ENCODE measurements at regions not wholly inside any gene's neighbourhood (a gene's known extent, or its start where the extent isn't known, plus 50 kb on each side); places are given as distances from the start of the nearest gene placed in this dataset.

GRCh38 chr4:82043809-82044137 is 330.0 kb downstream of the HNRNPD start:
- no peaks in the 10 kb centered on the region for H3K36me3 ChIP-seq (ENCODE audit: insufficient read depth, low read length)
- H3K27me3 ChIP-seq (ENCODE audit: insufficient read depth, low read depth, low read length): peaks cover 6% of the 10 kb centered on the region
- no peaks in the 10 kb centered on the region for H4K20me1 ChIP-seq (ENCODE audit: insufficient read depth)
- no peaks in the 10 kb centered on the region for H3K79me2 ChIP-seq (replicated peaks; ENCODE audit: insufficient read depth, low read length)
- peak; percentile 42 for TF ChIP-seq MXI1 (conservative IDR thresholded peaks at IDR 0.05; ENCODE audit: poor library complexity, severe bottlenecking)
- TF ChIP-seq, protein P1, sequence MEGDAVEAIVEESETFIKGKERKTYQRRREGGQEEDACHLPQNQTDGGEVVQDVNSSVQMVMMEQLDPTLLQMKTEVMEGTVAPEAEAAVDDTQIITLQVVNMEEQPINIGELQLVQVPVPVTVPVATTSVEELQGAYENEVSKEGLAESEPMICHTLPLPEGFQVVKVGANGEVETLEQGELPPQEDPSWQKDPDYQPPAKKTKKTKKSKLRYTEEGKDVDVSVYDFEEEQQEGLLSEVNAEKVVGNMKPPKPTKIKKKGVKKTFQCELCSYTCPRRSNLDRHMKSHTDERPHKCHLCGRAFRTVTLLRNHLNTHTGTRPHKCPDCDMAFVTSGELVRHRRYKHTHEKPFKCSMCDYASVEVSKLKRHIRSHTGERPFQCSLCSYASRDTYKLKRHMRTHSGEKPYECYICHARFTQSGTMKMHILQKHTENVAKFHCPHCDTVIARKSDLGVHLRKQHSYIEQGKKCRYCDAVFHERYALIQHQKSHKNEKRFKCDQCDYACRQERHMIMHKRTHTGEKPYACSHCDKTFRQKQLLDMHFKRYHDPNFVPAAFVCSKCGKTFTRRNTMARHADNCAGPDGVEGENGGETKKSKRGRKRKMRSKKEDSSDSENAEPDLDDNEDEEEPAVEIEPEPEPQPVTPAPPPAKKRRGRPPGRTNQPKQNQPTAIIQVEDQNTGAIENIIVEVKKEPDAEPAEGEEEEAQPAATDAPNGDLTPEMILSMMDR (IDR thresholded peaks at IDR 0.05; ENCODE audit: poor library complexity, severe bottlenecking): no peak
- no peak overlapping the region for H3K27ac ChIP-seq (ENCODE audit: low read length)
- peak overlapping the region; percentile 80 for H3K4me2 ChIP-seq (ENCODE audit: low read length)
- no peak overlapping the region for H2AFZ ChIP-seq (ENCODE audit: low read depth, low read length)
- H3K4me3 ChIP-seq (ENCODE audit: low read length): peak overlapping the region; percentile 81
- H3K9me3 ChIP-seq (ENCODE audit: low read length): no peaks in the 10 kb centered on the region
- peak overlapping the region; percentile 39 for H3K9ac ChIP-seq (ENCODE audit: low read length)
- no peaks in the 10 kb centered on the region for H3F3A ChIP-seq (ENCODE audit: insufficient read depth, low read length, poor library complexity, severe bottlenecking)
- no peaks in the 10 kb centered on the region for H3K9me2 ChIP-seq (ENCODE audit: insufficient read depth, low read length)

DNA sequence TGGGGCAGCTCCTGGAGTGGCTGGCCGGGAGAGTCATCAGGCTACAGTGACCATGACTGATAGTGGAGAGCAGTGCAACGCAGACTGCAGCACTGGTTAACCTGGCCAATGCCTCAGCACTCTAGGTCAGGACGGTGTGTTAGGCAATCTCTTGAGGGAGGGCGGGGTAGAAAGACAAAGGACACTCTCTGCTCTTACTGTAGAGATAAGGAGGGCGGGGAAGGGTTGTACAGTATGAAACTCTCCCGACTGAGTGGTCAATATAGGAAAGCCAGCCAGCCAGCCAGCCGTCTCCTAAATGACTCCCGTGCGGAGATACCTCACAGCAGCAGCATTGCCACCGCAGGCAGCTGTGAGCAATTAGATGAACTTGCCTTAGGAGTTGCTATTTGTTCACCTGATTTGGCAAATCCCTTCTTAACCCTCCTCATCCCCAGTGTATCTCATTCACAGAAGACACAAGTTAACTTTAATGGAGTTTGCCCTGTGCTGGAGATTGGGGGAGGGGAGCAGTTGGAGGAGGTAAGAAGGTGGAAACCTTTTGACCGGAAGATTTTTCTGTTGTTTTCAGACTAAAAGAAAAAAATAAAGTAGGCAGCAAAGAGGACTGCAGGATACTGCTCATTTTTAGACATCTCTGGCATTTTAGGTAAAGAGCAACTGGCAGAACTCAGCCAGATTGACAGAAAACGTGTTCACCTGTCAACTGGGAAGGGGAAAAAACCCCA is 330.5 kb downstream of the HNRNPD start:
- H3K4me2 ChIP-seq (ENCODE audit: low read length): peak overlapping the region; percentile 80
- H4K20me1 ChIP-seq (ENCODE audit: insufficient read depth): no peaks in the 10 kb centered on the region
- H3K4me3 ChIP-seq (ENCODE audit: low read length): peak overlapping the region; percentile 81
- no peaks in the 10 kb centered on the region for H3K36me3 ChIP-seq (ENCODE audit: insufficient read depth, low read length)
- H3F3A ChIP-seq (ENCODE audit: insufficient read depth, low read length, poor library complexity, severe bottlenecking): no peaks in the 10 kb centered on the region
- H3K79me2 ChIP-seq (replicated peaks; ENCODE audit: insufficient read depth, low read length): no peaks in the 10 kb centered on the region
- no peak overlapping the region for H2AFZ ChIP-seq (ENCODE audit: low read depth, low read length)
- H3K27me3 ChIP-seq (ENCODE audit: insufficient read depth, low read depth, low read length): peaks cover 6% of the 10 kb centered on the region
- H3K9ac ChIP-seq (ENCODE audit: low read length): peak overlapping the region; percentile 39
- H3K9me3 ChIP-seq (ENCODE audit: low read length): no peaks in the 10 kb centered on the region
- no peaks in the 10 kb centered on the region for H3K9me2 ChIP-seq (ENCODE audit: insufficient read depth, low read length)
- TF ChIP-seq RAD21 (conservative IDR thresholded peaks at IDR 0.05) (no peak), MXI1 (conservative IDR thresholded peaks at IDR 0.05; ENCODE audit: poor library complexity, severe bottlenecking) (no peak), EP300 (conservative IDR thresholded peaks at IDR 0.05; ENCODE audit: poor library complexity, severe bottlenecking) (no peak), EZH2 (IDR thresholded peaks at IDR 0.05; ENCODE audit: borderline replicate concordance, insufficient read depth, low read length, poor library complexity, severe bottlenecking) (no peak), REST (IDR thresholded peaks at IDR 0.05; ENCODE audit: borderline replicate concordance) (no peak), TAF1 (IDR thresholded peaks at IDR 0.05; ENCODE audit: low read depth) (no peak), POLR2AphosphoS5 (IDR thresholded peaks at IDR 0.05) (no peak), SMC3 (conservative IDR thresholded peaks at IDR 0.05; ENCODE audit: poor library complexity) (no peak)
- TF ChIP-seq, protein P1 (IDR thresholded peaks at IDR 0.05; ENCODE audit: poor library complexity, severe bottlenecking): no peak
- no peak overlapping the region for H3K27ac ChIP-seq (ENCODE audit: low read length)
